Cardiac fibroblast (primary cell): ENCODE measurements at regions not wholly inside any gene's neighbourhood (a gene's known extent, or its start where the extent isn't known, plus 50 kb on each side); places are given as distances from the start of the nearest gene placed in this dataset.
A peak's percentile ranks its signal among the peaks of the same experiment; 100 is the strongest.
"Not testable (repeated sequence)": the region's sequence is repeated elsewhere in the genome, so short reads cannot be mapped to it uniquely, and the experiment has no call there.

Experiments used
- DNase-seq, 2 donors: peaks; one replicate each; pipeline versions ENCODE4 v3.0.0 to v3.0.0-alpha.2; 2010; ENCODE audit warnings: low read depth in 2 of 2
- H3K4me3 ChIP-seq, 2 donors: replicated peaks in 1 of 2; 1 replicate in 1 of 2; 2 replicates in 1 of 2; pipeline ENCODE4 v1.5.1; 2011; ENCODE audit warnings: low read depth in 2 of 2, low read length in 2 of 2, mild to moderate bottlenecking in 2 of 2, moderate library complexity in 1 of 2
- TF ChIP-seq, protein P1 (sequence below): IDR thresholded peaks from one replicate; pipeline ENCODE4 v1.5.1; 2011; ENCODE audit warnings: low read depth, mild to moderate bottlenecking, low read length, inconsistent platforms

DNA sequence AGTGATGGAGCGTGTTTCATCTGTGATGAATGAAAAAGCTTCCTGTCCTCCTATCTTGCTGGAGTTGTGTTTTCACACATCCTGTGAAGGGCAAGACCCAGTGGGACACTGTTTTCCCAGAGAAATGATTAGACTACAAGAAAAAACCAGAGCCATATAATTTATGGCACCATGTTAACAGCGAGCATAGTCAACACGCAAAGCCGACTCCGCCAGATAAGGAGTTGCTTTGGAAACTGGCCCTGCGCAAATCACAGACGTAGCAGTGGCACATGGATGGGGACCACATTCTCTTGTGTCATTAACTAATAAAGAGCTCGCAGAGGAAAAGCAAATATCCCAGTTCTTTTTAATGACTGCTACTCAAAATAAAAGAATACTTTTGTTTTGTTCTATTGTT lies 471.2 kb upstream of the RUNX1 start:
- TF ChIP-seq, protein P1, sequence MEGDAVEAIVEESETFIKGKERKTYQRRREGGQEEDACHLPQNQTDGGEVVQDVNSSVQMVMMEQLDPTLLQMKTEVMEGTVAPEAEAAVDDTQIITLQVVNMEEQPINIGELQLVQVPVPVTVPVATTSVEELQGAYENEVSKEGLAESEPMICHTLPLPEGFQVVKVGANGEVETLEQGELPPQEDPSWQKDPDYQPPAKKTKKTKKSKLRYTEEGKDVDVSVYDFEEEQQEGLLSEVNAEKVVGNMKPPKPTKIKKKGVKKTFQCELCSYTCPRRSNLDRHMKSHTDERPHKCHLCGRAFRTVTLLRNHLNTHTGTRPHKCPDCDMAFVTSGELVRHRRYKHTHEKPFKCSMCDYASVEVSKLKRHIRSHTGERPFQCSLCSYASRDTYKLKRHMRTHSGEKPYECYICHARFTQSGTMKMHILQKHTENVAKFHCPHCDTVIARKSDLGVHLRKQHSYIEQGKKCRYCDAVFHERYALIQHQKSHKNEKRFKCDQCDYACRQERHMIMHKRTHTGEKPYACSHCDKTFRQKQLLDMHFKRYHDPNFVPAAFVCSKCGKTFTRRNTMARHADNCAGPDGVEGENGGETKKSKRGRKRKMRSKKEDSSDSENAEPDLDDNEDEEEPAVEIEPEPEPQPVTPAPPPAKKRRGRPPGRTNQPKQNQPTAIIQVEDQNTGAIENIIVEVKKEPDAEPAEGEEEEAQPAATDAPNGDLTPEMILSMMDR: no peak
- no peak for DNase-seq
- H3K4me3 ChIP-seq: no peak overlapping the region

DNA sequence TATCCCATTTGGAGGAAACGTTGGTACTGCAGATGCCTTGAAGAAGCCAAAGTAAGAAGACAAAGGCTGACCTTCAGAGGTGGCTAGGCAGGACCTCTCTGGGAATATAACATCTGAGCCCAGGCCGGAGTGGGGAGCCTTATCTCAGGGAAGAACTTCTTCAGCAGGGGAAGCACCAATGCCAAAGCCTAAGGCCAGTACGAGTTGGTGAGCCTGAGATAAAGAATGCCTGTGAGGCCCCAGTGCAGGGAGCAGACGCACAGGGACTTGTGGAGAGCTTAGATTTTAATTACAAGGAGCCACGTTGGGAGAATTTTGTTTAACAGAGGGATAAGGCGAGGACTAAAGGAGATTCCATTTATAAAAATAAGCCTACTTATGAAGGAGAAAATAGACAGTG lies 468.8 kb upstream of the RUNX1 start:
- TF ChIP-seq, protein P1: no peak
- DNase-seq: no peak
- no peak overlapping the region for H3K4me3 ChIP-seq

- not testable (repeated sequence) for DNase-seq, H3K4me3 ChIP-seq
Measured at GRCh38 chr21:35516292-35516691, 467.2 kb upstream of the RUNX1 start.

DNA sequence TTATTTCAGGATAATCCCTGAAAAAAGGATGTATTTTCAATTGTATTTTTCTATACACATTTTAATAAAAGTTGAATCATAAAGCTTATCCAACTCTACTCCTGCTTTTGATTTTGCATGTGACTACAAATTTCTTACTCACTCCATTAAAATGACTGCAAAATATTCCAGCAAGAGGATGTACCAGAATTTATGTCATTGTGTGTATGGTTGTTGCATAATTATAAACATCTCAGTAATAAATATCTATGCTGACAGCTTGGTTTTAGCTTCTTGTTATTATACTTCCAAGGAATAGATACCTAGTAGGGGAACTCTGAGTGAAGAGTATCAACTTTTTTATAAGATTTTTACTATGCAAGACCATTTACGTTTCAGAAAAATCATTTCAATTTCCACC lies 463.2 kb upstream of the RUNX1 start:
- TF ChIP-seq, protein P1: no peak
- no peak overlapping the region for H3K4me3 ChIP-seq
- peak in 1 of 2 donors; percentile 63 for DNase-seq

DNA sequence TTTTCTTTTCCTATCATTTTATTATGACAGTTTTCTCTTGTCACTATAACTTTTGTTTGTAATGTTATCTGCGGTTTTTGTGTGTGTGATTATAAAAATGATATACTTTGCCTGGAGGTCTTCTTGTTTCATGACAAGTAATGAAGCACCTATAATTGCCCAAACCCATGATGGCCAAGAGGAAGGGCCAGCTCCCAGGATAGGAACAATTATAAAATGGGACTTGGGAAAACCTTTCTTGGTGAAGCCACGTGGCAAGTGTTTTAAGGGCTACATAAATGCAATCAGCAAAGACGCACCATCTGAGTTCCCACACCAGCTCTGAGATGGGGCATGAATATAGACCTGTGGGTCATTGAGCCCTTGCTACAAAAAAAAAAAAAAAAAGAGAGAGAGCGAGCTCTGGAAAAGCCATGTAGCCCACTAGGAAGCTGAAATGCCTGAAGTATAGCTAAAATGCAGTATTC lies 462.6 kb upstream of the RUNX1 start:
- peak; percentile 32 to 88 for DNase-seq
- TF ChIP-seq, protein P1: no peak
- no peak overlapping the region for H3K4me3 ChIP-seq

DNA sequence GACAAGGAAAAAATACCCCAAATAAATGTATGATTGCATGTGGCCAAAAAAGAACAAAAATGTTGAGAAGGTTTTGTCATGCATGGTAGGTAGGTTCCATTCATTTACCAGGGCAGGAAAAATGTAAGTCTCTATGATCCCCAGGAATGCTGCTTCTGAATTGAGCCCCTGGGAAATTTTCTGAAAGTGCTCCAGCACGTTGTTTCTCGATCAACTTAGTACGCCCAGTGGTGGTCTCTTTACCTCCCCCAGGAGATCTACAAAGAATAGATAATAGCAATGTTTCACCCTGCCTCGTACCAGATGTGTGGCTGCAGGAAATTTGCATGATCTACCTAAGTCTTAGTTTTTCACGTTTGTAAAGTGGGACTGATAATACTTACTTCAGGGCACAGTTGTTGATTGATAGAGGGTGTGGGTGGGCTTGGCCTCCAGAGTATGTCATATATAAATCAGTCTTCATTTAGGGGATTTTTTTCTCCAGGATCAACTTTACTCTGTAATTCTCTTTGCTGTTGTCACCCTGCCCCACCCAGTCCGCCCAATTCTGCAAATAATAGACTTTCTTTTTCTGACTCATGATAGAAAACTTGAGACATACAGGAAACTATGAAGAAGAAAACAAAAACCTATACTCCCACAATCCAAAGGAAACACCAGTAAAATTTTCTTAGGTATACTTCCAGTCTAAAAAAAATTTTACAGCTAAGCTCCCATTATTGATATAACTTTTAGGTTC lies 462.0 kb upstream of the RUNX1 start:
- TF ChIP-seq, protein P1: no peak
- peak; percentile 35 to 85 for DNase-seq
- no peak overlapping the region for H3K4me3 ChIP-seq

- TF ChIP-seq, protein P1: no peak
- DNase-seq: no peak
- H3K4me3 ChIP-seq: no peak overlapping the region
Measured at GRCh38 chr21:35510294-35510693, 461.2 kb upstream of the RUNX1 start.
